Hematopoietic multipotent progenitor cell treated with erythropoietin and hydrocortisone succinate and interleukin-3 and kit ligand, for 17 days (in vitro differentiated cells): ENCODE measurements at regions not wholly inside any gene's neighbourhood (a gene's known extent, or its start where the extent isn't known, plus 50 kb on each side); places are given as distances from the start of the nearest gene placed in this dataset.
"Not testable (repeated sequence)": the region's sequence is repeated elsewhere in the genome, so short reads cannot be mapped to it uniquely, and the experiment has no call there.

ENCODE experiments used
- DNase-seq: peaks from one replicate; pipeline ENCODE4 v3.0.0-alpha.2; 2015; ENCODE audit warnings: low spot score

- no peak for DNase-seq
These were observed 347.0 kb downstream of the QKI start for GRCh38 chr6:163761481-163761880.

DNA sequence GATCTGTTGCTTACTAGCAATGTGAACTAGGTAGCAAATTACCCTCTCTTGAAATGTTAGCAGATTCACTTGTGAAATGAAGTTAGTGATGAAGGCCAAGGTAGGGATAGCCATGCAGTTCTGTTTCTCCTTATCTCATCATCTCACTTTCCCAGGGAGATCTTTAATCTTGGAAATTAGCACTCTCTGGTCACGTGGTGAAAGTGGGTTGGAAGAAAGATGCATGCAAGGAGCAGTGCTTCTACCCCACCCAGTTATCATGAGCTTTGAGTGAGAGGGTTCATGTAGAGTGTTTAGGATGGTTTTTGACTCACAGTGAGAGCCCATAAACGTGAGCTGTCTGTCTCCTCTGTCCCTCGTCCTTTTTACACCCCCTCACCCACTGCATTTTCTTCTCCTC lies 346.3 kb downstream of the QKI start:
- no peak for DNase-seq

DNA sequence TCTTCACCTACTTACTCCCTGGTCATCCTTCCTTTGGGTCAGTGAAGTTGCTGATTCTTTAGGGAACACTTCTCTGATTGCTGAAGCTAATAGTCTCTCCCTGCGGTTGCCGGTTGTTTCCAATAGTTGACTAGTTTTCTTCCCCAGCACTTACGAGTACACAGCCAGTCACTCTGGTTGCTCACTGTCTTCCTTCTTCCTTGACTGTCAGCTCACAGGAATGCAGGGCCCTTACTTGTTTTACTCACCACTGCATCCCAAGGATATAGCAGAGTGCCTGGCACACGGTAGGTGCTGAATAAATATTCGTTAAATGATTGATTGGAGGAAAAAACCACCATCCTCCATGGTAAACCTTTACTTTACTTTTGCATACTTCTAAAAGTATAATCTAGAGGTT lies 345.0 kb downstream of the QKI start:
- no peak for DNase-seq

- DNase-seq = no peak
These were observed 343.0 kb downstream of the QKI start for GRCh38 chr6:163757520-163757919.

GRCh38 chr6:163756079-163756478 lies 341.6 kb downstream of the QKI start:
- DNase-seq = no peak

GRCh38 chr6:163754866-163755265 lies 340.3 kb downstream of the QKI start:
- no peak for DNase-seq

- no peak for DNase-seq
These were observed 338.9 kb downstream of the QKI start for GRCh38 chr6:163753430-163753829.

GRCh38 chr6:163752446-163752845 lies 337.9 kb downstream of the QKI start:
- no peak for DNase-seq

DNA sequence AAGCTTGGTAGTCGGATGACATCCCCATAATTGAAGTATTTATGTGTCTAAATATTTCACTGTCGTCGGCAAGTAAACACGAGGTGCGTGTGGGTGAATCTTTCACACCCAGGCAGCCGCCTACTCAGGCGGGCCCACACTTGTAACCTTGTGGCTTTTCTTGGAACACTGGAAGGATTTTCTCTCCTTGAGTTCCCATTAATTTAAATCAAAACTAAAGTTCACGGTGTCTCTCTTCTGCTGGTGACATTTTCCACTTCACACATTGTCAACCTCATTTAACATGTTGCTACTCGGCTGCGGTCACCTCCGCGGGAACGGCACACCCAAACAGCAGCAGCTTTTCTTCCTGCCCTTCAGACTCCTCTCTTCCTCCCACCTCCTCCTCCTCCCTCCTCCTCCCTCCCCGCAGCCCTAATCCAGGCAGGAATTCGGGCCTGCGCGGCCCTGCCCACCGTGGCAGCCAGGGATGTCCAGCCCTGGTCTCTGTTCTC lies 336.6 kb downstream of the QKI start:
- DNase-seq = no peak

DNA sequence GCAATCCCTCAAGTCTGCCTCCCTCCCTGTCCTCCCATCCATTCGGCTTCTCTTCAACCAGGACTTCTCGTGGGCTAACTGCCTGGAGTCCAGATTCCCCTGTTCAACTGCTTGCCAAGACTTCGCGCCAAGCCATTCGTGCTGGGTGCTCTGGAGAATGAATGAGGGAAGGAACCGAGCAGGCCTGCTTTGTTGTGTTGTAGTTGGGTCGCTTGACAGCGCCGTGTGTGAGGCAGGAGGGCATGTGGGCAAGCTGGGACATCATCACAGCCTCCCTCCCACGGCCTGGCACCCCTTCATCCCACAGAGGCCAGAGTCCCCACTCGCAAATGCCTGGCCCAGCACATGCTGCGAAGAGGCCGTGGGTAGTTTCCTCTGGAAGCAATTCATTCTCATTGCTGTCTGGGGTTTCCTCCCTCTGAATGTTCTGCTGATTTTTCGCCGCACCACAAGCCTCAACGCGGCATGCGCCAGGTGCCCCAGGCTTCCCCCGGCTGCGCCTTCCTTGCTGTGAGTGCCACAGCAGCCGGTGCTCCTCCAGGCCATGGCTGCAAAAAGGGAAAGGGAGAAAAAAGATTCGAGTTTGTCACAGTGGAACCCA lies 336.0 kb downstream of the QKI start:
- no peak for DNase-seq

DNA sequence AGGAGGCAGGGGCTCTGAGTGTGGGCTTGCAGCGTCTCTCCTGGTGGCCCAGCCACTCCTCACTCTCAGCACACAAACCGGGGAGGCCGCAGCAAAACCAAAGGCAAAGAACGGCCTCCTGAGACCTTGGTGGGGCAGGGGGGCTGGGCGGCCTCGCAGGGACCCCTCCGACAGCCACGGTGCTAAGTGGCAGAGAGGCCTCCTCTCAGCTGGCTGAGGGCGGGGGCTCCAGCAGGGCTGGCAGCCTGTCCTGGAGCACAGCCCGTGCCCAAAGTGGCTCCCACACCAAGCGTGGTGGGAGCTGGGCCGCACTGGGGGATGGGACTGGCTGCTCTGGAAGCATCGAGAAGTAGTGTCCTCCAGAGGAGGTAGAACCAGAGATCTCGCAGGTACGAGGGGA lies 334.4 kb downstream of the QKI start:
- no peak for DNase-seq

DNA sequence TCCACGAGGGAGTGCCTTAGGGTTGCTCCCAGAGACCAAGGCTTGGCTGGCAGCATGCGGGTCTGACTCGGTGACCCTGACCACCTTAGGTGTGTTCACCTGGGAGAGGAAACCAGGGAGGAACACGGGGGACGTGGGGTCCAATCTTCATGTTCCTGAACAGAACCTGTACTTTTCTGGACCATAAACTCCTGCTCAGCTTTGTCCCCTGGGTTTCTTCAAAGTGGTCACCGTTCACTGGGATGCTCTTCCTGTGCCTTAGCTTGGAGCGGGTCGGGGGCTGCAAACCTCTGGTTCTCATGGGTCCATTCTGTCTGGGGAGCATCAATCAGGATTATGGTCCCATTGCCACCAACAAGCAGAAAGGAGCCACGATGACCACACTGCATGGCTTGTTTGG lies 333.5 kb downstream of the QKI start:
- DNase-seq = no peak

GRCh38 chr6:163747058-163747457 lies 332.5 kb downstream of the QKI start:
- not testable (repeated sequence) for DNase-seq

DNA sequence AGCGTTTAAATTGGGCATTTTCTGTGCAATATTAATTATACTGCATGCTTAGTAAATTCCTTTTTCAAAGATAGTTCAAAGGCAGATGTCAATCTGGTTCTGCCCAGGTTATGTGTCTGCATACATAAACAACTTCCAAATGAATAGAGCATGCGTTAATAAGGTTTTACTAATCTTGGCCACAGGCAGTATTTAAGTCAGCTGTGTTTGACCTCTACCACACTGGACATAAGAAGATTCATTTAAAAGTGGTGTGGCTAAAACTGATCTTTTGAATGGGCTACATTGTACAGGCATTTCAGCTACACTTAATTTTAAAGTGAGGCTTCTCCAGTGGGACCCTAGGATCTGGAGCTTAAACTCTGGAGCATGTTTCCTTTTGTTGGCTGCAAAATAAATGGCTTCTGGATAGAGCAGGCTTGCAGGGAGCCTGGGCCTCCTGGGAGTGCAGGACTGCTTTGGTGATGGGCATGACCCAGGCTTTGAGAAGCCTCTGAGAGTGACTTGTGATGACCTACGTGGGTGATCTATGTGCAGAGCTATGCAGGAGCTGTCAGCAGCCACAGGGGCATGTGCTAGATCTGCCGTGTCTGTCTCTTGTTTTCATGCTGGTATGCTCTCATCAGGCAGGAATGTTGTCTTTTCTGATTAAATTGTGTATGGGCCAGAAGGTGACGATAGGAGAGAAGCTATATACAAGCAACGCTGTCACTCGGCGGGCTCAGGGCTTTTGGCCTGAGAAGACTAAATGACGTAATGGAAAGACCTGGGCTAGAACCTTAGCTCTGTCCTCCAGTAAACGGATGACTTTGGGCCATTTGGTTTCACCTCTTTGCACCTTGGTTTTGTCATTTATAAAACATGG lies 331.2 kb downstream of the QKI start:
- DNase-seq = no peak

- DNase-seq = no peak
These were observed 329.9 kb downstream of the QKI start for GRCh38 chr6:163744256-163744925.

GRCh38 chr6:163743796-163744195 lies 329.3 kb downstream of the QKI start:
- DNase-seq = no peak

- no peak for DNase-seq
These were observed 327.3 kb downstream of the QKI start for GRCh38 chr6:163741743-163742363.

DNA sequence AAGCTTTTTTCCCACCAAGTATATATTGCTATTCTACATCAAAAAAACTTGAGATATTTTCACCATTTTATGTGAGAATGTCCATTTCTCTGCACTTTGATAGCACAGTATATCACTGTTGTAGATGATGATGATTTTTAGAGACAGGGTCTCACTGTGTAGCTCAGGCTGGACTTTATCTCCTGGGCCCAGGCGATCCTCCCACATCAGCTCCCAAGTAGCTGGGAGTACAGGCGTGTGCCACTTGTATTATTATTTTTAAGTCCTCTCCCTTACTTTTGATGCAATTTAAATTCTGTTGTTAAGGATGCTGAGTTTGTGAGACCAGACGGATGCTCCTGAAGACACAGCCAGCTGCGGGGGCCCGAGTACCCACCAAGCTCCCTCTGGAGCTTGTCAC lies 326.8 kb downstream of the QKI start:
- no peak for DNase-seq

GRCh38 chr6:163739966-163740365 lies 325.4 kb downstream of the QKI start:
- DNase-seq = no peak

GRCh38 chr6:163739408-163739725 lies 324.8 kb downstream of the QKI start:
- no peak for DNase-seq

DNA sequence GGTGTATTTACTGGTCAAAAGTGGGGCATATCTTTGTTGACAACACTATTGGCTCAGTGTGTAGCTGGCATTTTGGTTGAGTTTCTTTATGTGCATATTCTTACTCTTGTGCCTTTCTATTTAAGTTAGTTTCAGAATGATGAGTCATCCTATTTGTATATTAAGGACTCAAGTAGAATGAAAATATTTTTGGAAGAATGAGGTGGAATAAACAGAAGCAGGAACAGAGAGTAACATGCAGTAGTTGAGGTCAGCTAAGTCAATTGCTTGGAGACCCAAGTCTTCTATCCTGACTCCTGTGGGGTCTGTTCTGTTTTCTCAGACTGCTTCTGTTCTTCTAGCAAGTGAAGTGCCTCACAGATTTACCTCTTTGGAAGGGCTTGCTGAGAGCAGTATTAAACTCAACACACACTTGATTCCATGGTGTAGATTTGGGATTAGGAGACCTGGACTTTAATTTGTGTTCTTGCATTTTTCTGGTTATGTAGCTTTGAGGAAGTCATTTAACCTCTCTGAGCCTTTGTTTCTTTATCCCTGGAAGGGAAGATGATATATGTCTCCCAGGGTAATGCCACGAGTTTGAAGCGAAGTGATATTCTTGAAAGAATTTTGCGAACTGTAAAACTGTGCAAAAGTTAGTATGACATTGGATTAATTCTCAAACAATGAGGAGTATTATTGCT lies 324.3 kb downstream of the QKI start:
- DNase-seq = no peak

DNA sequence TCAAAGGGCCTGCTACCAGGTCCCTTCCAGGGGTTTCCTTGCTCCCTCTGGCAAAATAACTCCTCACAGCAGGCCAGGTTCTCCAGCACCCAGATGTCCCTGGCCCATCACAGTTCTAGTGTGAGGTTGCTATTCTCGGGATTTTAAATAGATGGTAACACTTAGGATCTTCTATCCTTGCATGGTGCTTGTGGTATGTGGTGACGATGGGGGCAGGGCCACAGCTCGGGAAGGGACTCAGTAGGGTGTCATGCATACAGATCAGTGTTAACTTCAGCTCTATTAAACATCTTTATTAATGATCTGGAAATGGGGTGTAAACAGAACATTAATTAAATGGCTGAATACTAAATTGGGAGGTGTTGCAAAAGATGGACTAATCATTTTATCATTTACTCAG lies 323.8 kb downstream of the QKI start:
- DNase-seq = no peak
